ENCODE measurements at regions not wholly inside any gene's neighbourhood (a gene's known extent, or its start where the extent isn't known, plus 50 kb on each side); places are given as distances from the start of the nearest gene placed in this dataset.

- no peak for ATAC-seq
- Histone ChIP-seq H3K9me3 (peaks cover 0 to 13% (median 0%) of the 10 kb centered on the region in 3 donors), H3K27ac (no peak overlapping the region), H3K27me3 (no peaks in the 10 kb centered on the region), H3K4me1 (no peaks in the 10 kb centered on the region), H3K4me3 (no peak overlapping the region), H3K36me3 (no peaks in the 10 kb centered on the region)
- WGBS, 2 donors (ENCODE audit: low coverage in 1 of 2): 80 to 85% methylated on average over 2 of the region's 2 CpGs
- TF ChIP-seq POLR2A (IDR thresholded peaks at IDR 0.05) (no peak), POLR2AphosphoS5 (IDR thresholded peaks at IDR 0.05) (no peak), EP300 (IDR thresholded peaks at IDR 0.05) (no peak)
- TF ChIP-seq, protein P1, sequence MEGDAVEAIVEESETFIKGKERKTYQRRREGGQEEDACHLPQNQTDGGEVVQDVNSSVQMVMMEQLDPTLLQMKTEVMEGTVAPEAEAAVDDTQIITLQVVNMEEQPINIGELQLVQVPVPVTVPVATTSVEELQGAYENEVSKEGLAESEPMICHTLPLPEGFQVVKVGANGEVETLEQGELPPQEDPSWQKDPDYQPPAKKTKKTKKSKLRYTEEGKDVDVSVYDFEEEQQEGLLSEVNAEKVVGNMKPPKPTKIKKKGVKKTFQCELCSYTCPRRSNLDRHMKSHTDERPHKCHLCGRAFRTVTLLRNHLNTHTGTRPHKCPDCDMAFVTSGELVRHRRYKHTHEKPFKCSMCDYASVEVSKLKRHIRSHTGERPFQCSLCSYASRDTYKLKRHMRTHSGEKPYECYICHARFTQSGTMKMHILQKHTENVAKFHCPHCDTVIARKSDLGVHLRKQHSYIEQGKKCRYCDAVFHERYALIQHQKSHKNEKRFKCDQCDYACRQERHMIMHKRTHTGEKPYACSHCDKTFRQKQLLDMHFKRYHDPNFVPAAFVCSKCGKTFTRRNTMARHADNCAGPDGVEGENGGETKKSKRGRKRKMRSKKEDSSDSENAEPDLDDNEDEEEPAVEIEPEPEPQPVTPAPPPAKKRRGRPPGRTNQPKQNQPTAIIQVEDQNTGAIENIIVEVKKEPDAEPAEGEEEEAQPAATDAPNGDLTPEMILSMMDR (IDR thresholded peaks at IDR 0.05): no peak
Measured at GRCh38 chr3:83863380-83863779, 1095.4 kb upstream of the CADM2 start.

- Histone ChIP-seq H3K4me1 (no peaks in the 10 kb centered on the region), H3K27ac (no peak overlapping the region), H3K4me3 (no peak overlapping the region), H3K9me3 (no peaks in the 10 kb centered on the region), H3K27me3 (no peaks in the 10 kb centered on the region), H3K36me3 (no peaks in the 10 kb centered on the region)
- no peak for TF ChIP-seq POLR2AphosphoS5 (IDR thresholded peaks at IDR 0.05)
- no peak for TF ChIP-seq EP300 (IDR thresholded peaks at IDR 0.05)
- no peak for TF ChIP-seq POLR2A (IDR thresholded peaks at IDR 0.05)
- TF ChIP-seq, protein P1 (IDR thresholded peaks at IDR 0.05): no peak
- ATAC-seq: no peak
- WGBS, 2 donors (ENCODE audit: low coverage in 1 of 2): 90 to 92% methylated on average over 2 of the region's 2 CpGs
Measured at GRCh38 chr3:83868909-83869567, 1089.8 kb upstream of the CADM2 start.

DNA sequence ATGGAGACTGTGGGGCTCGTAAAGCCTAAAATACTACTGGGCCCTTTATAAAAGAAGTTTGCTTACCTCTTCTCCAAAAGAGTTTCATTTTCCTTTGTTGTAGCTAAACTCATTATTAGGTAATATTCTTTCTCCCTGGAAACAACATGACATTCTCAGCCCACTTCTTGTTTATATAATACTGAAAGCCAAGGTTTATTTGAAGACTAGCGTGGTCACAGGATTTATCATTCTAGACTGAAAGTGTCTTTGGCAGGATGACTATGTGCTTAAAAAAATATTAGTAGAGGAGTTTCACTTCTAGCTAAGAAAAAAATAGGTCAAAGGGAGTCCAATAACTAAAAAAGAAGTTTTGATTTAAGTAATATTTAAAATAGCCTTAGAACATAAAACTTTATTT, 1085.2 kb upstream of the CADM2 start:
- ATAC-seq: no peak
- no peaks in the 10 kb centered on the region for H3K36me3 ChIP-seq
- H3K27ac ChIP-seq: peak overlapping the region in 1 of 4 donors; percentile 37
- TF ChIP-seq POLR2A (IDR thresholded peaks at IDR 0.05) (no peak), POLR2AphosphoS5 (IDR thresholded peaks at IDR 0.05) (no peak), EP300 (IDR thresholded peaks at IDR 0.05) (no peak)
- TF ChIP-seq, protein P1 (IDR thresholded peaks at IDR 0.05): no peak
- H3K9me3 ChIP-seq: peaks cover 0 to 13% (median 0%) of the 10 kb centered on the region in 3 donors
- no peak overlapping the region for H3K4me3 ChIP-seq
- 9 to 12% methylated on average over 2 of the region's 2 CpGs for WGBS, 2 donors (ENCODE audit: low coverage in 1 of 2)
- H3K27me3 ChIP-seq: no peaks in the 10 kb centered on the region
- H3K4me1 ChIP-seq: no peaks in the 10 kb centered on the region

GRCh38 chr3:83877910-83878309, 1080.9 kb upstream of the CADM2 start:
- TF ChIP-seq, protein P1 (IDR thresholded peaks at IDR 0.05): no peak
- TF ChIP-seq EP300 (IDR thresholded peaks at IDR 0.05): no peak
- TF ChIP-seq POLR2AphosphoS5 (IDR thresholded peaks at IDR 0.05): no peak
- no peak for TF ChIP-seq POLR2A (IDR thresholded peaks at IDR 0.05)
- H3K27me3 ChIP-seq: no peaks in the 10 kb centered on the region
- no peaks in the 10 kb centered on the region for H3K4me1 ChIP-seq
- ATAC-seq: no peak
- no peaks in the 10 kb centered on the region for H3K36me3 ChIP-seq
- peaks cover 0 to 13% (median 0%) of the 10 kb centered on the region in 3 donors for H3K9me3 ChIP-seq
- 38 to 67% methylated on average over 2 to 3 of the region's 3 CpGs for WGBS, 2 donors (ENCODE audit: low coverage in 1 of 2)
- no peak overlapping the region for H3K27ac ChIP-seq
- no peak overlapping the region for H3K4me3 ChIP-seq

- TF ChIP-seq EP300 (IDR thresholded peaks at IDR 0.05) (no peak), POLR2AphosphoS5 (IDR thresholded peaks at IDR 0.05) (no peak), POLR2A (IDR thresholded peaks at IDR 0.05) (no peak)
- TF ChIP-seq, protein P1 (IDR thresholded peaks at IDR 0.05): no peak
- Histone ChIP-seq H3K27ac (no peak overlapping the region), H3K4me1 (no peaks in the 10 kb centered on the region), H3K27me3 (no peaks in the 10 kb centered on the region), H3K4me3 (no peak overlapping the region), H3K9me3 (no peaks in the 10 kb centered on the region), H3K36me3 (no peaks in the 10 kb centered on the region)
- WGBS, 2 donors (ENCODE audit: low coverage in 1 of 2): 98 to 100% methylated on average over 2 of the region's 2 CpGs
- no peak for ATAC-seq
Measured at GRCh38 chr3:83882701-83883100, 1076.1 kb upstream of the CADM2 start.
